Embryonic facial prominence (tissue), 1 donor: ENCODE measurements at regions not wholly inside any gene's neighbourhood (a gene's known extent, or its start where the extent isn't known, plus 50 kb on each side); places are given as distances from the start of the nearest gene placed in this dataset.
"Not testable (repeated sequence)": the region's sequence is repeated elsewhere in the genome, so short reads cannot be mapped to it uniquely, and the experiment has no call there.

Experiments
- DNase-seq: peaks from one replicate; pipeline ENCODE4 v3.0.0-alpha.2; 2016; ENCODE audit errors: extremely low spot score

- DNase-seq, result no peak
Observed at GRCh38 chr18:76605341-76605929, 110.4 kb upstream of the ZNF516 start.

GRCh38 chr18:76604935-76605240, 109.8 kb upstream of the ZNF516 start:
- no peak for DNase-seq

GRCh38 chr18:76604108-76604934, 109.3 kb upstream of the ZNF516 start:
- DNase-seq, result no peak

GRCh38 chr18:76602191-76602590, 107.1 kb upstream of the ZNF516 start:
- no peak for DNase-seq

GRCh38 chr18:76600076-76600475, 105.0 kb upstream of the ZNF516 start:
- not testable (repeated sequence) for DNase-seq

DNA sequence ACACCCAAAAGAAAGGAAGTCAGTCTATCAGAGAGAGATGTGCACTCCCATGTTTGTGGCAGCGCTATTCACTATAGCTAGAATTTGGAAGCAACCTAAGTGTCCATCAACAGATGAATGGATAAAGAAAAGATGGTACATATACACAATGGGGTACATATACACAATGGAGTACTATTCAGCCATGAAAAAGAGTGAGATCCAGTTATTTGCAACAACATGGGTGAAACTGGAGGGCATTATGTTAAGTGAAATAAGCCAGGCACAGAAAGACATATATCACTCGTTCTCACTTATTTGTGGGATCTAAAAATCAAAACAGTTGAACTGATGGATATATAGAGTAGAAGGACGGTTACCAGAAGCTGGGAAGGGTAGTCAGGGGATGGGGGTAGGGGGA, 99.9 kb upstream of the ZNF516 start:
- no peak for DNase-seq

GRCh38 chr18:76593843-76594242, 98.8 kb upstream of the ZNF516 start:
- no peak for DNase-seq

DNA sequence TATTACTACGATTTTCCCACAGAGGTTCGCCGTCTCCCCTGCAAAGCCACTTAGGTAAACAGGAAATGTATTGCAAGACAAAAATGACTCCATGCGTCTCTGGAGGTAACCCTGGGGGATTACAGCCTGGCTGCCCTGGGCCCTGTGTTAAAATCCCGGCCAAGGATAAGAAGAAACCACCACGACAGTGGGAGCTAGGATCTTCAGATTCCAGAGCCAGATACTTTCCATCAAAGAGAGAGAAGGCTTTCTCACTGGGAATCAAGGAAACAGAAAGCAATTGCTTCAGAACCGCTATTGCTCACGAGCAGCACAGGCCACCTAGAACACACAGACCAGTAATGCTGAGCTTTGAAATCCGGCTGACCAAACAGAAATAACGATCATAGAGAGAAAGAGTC, 97.9 kb upstream of the ZNF516 start:
- no peak for DNase-seq

- DNase-seq, result no peak
Observed at GRCh38 chr18:76592096-76592495, 97.1 kb upstream of the ZNF516 start.

- DNase-seq, result no peak
Observed at GRCh38 chr18:76589866-76590265, 94.8 kb upstream of the ZNF516 start.

DNA sequence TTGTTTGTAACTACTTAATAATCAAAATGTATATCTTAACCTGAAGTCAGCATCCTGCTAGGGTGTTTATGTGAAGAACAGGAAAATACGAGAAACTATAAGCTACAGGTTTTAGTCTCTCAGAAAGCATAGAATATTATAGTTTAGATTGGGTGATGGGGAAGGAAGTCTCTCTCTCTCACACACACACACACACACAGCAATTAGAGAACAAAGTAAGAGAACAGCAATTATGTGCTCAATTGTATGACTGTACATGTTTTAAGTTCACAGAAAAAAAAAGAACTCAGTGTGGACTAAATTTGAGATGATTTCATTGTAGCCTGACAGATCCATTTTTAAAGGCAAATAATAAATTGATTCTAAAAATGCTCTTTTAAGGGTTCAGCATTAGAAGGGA, 94.3 kb upstream of the ZNF516 start:
- no peak for DNase-seq

GRCh38 chr18:76588601-76589226, 93.7 kb upstream of the ZNF516 start:
- no peak for DNase-seq

GRCh38 chr18:76587879-76588271, 92.8 kb upstream of the ZNF516 start:
- DNase-seq, result no peak

- DNase-seq, result no peak
Observed at GRCh38 chr18:76587147-76587878, 92.3 kb upstream of the ZNF516 start.

- DNase-seq, result no peak
Observed at GRCh38 chr18:76584414-76585310, 89.6 kb upstream of the ZNF516 start.

- DNase-seq, result no peak
Observed at GRCh38 chr18:76581261-76581660, 86.2 kb upstream of the ZNF516 start.

DNA sequence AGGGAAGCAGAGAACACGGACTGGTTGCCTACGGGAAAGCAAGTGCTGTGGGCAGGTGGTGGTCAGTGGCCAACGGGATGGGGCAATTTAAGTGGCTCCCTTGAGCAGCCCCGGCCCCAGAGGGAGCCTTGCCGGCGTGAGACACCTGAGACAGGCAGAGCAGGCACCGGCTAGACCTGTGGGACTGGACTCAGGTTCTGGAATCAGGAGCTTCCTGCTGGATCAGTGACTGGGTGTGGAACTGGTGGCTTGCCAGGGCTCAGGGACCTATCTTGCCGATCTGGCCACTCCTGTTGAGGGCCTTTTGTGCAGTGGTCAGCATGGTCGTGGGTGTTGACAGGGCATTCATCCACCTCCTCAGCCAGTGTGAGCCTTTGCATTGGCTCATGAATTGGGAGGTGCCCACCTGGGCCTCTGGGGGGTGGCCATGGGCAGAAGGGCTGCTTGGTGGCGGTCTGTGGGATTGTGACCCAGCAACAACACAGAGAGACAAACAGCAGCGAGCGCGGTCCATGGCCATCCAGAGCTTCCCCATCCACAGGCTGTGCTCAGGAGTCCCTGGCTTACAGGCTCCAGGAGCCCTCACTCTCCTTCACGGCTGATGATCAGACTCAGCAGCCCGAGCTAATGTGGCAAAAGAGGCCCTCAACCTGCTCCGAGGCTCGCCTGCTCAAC, 85.4 kb upstream of the ZNF516 start:
- DNase-seq, result no peak

DNA sequence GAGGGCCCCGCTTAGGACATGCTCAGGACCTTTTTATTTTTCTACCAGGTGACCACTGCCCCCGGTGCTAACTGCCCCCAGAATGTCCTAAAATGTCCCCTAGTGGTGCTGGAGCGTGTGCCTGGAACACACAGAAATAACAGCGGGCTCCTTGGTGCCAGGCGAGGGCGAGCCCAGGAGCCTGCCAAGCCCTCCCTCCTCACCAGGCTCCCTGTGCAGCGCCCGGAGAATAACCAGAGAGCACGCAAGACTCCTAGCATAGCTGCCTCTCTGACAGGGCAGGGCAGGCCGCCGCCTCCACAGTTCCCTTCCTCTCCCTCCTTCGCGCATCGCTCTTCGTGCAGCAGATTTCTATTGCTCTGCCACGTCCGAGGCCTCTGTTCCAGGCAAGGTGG, 84.3 kb upstream of the ZNF516 start:
- DNase-seq, result no peak

- DNase-seq, result no peak
Observed at GRCh38 chr18:76578571-76579300, 83.7 kb upstream of the ZNF516 start.

DNA sequence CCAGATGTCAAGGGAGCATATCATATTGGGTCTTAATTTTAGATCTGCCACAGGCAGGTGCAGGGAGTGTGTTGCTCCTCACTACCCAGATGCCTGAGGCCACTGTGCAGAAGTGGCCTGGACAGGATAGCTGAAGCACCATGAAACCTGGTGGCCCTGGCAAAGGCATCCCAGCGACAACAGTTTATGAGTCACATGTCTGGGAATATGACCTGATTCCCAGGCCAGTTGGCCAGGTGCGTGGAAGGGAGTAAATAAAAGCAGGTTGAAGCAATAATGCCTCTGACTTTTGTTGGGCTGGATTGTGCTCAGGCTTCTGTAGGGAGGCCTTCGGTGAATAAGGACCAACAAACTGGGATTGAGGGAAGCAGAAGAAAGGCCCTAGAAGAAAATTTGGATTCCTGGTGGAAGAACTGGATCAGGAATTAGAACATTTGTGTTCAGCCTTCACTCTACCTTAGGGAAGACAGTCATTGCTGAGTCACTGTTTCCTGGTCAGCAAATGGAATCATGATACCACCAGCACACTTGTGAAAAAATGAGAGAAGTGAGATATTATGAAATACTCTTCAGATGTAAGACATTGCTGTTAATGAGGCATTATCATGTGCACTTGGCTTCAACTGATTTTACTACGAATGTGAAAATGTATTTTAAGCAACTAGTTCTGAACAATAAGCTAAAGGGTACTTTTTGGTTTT, 78.4 kb upstream of the ZNF516 start:
- DNase-seq, result no peak
